GM21786 (cell line): ENCODE measurements at regions not wholly inside any gene's neighbourhood (a gene's known extent, or its start where the extent isn't known, plus 50 kb on each side); places are given as distances from the start of the nearest gene placed in this dataset.
A peak's percentile ranks its signal among the peaks of the same experiment; 100 is the strongest.

Experiments used
- ATAC-seq: cut with Tn5 transposase; IDR thresholded peaks from one replicate; pipeline ENCODE4 v1.9.1; 2021; ENCODE audit not compliant: unreplicated experiment

DNA sequence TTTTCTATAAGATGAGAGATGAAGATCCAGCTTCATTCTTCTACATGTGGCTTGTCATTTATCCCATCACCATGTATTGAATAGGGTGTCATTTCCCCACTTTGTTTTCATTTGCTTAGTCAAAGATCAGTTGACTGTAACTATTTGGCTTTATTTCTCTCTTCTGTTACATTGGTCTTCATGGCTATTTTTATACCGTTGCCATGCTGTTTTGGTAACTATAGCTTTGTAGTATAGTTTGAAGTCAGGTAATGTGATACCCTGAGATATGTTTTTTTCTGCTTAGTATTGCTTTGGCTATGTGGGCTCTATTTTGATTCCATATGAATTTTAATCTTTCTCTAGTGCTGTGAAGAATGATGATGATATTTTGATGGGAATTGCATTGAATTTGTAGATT, 514.3 kb downstream of the GBA3 start:
- no peak for ATAC-seq

DNA sequence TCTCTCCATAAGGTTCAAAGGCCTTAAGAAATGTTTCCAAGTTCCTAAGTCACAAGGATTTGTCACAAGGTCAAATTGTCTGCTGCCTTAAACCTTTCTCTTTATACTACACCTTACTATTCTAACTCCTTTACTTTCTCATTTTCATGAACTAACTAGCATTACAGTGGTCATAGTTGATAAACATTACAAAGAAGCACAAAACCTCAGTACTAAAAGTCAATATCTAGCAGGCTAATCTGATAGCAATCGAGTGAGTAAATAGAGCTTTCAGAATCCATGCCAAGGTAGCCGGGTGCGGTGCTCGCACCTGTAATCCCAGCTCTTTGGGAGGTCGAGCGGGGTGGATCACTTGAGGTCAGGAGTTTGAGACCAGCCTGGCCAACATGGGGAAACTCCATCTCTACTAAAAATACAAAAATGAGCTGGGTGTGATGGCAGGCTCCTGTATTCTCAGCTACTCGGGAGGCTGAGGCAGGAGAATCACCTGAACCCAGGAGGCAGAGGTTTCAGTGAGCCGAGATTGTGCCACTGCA, 510.0 kb downstream of the GBA3 start:
- ATAC-seq, result no peak

DNA sequence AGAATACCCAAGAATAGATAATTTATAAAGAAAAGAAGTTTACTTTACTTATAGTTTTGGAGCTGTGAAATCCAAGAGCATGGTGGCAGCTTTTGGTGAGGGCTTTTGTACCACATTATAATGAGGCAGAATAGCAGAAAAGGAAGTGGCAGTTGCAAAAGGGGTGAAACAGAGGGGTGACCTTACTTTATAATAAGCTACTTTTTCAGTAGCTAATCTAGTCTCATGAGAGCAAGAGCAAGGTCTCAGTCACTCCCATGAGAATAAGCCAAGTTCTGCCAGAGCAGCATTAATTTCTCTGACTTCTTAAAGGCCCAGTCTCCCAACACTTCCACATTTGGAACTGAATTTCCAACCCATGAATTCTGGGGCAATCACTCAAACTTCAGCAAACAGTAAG, 502.0 kb downstream of the GBA3 start:
- no peak for ATAC-seq

DNA sequence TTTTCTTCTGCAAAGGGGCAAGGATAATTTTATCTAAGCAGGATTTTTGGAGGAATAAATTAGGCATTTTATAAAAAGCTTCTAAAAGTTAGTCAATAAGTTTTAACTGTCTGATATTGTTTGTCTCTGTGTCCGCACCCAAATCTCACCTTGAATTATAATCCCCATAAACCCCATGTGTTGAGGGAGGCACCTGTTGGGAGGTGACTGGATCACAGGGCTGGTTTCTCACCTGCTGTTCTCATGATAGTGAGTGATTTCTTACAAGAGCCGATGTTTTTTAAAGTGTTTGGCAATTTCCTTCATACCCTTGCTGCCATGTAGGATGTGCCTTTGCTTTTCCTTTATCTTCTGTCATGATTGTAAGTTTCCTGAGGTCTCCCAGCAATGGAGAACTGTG, 481.4 kb downstream of the GBA3 start:
- ATAC-seq, result no peak

DNA sequence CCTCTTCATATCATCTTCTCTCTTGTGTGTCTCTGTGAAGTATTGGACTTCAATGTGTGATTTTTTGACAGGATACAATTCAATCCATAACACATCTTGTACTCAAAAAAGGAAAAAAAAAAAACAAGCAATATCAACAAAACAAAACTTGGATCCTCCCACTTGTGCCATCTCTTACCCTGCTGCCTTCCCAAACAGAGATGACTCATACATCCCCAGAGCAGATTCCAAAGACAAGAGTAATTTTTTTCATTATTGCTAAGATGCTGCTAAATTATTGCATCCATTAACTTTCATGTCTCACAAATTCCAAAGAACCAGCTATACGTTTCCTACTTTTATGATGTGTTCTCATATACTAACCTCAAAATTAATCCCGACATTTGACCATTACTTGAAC, 479.2 kb downstream of the GBA3 start:
- no peak for ATAC-seq

DNA sequence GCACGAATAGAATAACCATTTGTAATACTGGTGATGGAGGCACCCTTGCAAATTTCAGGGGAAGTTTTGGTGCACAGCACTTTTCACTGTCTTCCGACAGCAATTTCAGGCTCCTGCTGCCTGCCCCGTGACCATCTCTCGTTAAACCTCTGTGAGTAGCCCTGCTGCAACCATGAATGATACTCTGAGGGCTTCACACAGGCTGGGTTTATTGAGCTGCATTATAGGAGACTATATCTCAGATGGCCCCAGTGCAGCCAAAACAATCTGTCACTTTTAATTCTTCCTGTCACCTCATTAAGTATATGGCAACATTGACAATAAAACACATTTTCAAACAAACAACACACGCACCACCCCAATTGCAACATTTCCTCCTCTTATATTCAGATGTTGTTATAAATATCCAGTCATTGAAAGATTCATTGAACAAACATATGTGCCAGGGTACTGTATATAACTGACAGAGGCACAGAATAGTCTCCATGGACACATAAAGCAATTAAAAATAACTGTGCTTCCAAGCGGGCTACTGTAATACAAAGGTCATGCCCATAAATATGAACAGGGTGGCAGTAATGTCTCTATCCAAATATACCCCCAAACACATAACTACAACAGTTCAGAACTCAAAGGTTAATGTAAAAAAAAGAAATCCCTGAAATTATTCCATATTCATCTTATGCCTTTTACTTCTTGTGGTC, 477.0 kb downstream of the GBA3 start:
- ATAC-seq, result no peak

DNA sequence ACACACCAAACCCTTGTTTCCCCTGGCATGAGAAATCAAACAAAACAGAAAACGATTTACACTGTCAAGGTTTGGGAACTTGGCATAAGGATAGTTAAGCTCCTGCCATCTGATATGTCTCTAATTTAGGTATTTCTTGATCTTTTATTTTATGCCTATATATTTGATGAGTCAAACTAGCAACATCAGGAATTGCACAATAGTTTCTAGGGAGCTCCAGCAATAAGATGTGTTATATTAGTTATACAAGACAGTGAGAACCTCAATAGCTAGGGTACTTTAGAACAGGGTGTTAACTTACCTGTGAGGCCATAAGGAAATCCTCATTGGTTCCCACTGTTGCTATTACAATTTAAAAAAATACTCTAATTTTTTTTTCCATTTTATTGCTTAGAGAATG, 474.2 kb downstream of the GBA3 start:
- no peak for ATAC-seq

DNA sequence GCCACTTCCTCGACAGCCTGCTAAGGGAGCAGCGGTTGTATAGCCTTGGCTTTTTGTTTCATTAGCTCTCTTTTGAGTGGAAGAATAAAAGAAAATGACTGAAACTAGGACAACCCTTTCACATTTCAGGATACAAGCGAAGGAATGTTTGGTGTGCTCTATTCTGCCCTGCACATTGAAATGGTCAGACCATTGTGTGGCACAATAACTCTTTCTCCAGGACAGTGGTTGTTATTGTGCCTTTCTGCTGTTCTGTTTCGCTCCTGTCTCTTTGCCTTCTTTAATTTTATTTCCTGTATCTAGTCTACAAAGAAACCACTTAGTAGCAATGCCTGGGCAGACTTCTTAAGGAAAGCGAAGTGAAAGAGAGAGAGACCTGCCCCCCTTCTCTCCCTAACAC, 473.7 kb downstream of the GBA3 start:
- ATAC-seq, result no peak

DNA sequence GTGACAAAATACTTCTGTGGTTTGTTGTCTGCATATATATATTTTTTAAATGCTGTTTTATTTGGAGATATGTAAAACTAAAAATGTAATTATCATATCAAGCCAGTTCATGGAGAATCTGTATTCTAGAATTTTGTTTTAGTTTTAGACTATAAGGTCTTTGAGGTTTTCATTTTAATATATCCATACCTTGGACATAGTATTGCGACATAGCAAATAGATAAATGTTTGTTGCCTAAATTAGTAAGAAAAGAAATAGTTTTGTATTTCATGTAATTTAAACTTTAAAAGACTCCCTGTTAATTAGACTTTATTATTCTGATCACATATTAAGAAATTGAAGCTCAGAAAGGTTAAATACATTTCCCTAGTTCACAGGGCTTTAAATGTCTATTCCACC, 472.9 kb downstream of the GBA3 start:
- no peak for ATAC-seq

DNA sequence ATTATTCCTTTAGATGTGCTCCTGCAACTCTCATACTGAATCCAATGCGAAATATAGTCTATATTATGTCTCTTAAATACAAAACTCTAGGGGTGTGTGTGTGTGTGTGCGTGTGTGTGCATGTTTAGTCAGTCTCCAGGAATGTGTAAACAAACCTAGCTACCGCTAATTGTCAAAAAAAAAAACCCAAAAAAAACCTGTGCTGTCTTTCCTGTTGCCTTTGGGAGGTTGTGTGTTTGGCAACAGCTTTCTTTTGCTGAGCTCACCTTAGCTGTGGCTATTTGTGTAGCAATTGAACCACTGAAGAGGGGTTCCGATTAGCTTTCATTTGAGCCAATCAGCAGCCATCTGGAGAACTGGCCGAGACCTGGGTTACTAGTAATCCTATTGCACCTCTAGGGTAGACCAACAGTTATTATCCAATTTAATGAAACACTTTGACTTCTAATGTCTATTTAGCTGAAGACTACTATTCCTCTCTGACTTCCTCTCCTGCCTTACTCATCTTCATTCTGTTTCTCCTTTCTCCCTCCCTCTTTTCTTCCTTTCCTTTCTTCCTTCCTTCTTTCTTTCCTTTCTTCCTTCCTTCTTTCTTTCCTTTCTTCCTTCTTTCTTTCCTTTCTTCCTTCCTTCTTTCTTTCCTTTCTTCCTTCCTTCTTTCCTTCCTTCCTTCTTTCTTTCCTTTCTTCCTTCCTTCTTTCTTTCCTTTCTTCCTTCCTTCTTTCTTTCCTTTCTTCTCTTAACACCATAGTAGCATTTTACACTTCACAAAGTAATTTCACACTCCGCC, 471.1 kb downstream of the GBA3 start:
- ATAC-seq, result no peak

DNA sequence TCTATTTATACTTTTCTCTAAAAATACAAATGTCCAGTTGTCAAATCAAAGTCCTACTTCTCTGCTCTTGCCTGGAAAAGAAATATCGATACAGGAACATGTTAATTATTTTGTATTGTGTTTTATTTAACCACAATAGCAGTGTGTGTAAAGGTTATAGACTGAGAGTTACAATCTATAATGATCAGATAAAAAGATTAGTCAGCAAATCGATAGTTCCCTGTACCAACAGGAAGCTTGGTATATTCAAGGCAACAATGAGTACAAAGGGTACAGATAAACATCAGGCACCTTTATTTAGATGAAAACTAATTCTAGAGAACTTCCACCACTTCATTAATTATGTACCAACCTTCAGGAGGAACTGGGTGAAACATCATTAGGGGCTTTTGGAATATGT, 469.5 kb downstream of the GBA3 start:
- ATAC-seq, result no peak

DNA sequence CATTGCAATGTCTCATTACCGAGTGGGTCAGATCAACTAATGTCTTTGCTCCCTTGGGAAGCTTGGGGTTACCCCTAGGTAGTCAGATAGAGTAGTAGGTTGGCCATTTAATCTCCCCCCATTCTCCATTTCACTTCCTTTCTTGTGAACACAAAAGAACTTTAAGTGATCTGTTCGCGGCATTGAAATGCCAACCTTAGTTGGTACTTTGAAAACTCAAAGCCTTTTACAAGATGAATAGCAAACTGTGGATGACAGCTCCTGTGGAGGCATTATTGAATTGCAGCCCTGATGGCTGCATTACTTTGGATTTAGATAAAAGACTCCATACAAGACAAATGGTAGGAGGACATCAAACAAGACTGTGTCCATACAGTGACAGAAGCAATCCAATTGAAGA, 469.1 kb downstream of the GBA3 start:
- no peak for ATAC-seq

DNA sequence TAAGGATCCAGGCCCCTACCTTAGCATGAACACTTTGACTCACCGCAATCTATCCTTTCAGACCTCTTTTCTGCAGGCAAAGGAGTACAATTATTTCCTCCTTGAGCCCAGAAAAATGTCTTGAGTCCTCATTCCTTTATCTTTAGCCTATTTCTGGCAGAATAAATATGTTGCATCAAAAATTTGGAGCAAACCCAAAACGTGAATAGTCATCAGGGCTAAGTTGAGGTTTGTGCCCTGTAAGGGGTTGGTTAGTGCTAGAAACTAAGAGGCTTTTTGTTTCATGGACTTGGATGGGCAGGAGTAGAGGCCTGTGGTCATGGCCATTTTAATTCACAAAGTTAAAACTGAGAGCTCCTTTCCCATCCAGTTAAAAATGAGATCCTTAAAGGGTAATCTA, 460.3 kb downstream of the GBA3 start:
- ATAC-seq, result no peak

DNA sequence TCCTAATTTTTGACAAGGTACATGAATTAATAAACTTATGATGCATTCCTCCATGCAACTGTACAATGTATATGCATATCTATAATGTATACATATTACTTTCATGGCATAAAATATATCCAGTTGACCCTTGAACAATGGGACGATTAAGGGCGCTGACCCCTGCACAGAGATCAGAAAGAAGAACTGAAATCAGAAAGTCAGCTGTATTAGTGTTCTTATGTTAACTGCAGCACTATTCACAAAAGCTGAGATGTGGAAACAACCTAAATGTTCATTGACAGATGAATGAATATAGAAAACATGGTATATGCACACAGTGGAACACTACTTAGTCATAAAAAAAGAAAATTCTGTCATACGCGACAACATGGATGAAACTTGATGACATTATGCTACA, 457.1 kb downstream of the GBA3 start:
- no peak for ATAC-seq

DNA sequence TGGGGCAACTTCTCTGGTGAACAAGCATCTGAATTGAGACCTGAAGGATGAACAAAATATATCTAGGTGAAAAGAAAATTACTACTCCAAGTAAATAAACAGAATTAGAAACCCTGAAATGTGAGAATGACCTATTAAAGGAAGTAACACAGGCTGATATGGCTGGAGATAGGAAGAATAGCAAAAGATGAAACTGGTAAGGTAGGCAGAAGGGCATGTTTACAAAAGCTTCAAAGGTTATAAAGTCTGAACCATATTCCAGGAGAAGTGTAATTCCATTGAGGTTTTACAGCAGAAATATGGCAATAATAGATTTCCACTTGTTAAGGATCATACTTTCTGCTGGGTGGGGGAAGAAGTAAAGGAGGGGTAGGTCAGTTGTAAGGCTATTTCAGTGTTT, 452.0 kb downstream of the GBA3 start:
- ATAC-seq, result no peak

DNA sequence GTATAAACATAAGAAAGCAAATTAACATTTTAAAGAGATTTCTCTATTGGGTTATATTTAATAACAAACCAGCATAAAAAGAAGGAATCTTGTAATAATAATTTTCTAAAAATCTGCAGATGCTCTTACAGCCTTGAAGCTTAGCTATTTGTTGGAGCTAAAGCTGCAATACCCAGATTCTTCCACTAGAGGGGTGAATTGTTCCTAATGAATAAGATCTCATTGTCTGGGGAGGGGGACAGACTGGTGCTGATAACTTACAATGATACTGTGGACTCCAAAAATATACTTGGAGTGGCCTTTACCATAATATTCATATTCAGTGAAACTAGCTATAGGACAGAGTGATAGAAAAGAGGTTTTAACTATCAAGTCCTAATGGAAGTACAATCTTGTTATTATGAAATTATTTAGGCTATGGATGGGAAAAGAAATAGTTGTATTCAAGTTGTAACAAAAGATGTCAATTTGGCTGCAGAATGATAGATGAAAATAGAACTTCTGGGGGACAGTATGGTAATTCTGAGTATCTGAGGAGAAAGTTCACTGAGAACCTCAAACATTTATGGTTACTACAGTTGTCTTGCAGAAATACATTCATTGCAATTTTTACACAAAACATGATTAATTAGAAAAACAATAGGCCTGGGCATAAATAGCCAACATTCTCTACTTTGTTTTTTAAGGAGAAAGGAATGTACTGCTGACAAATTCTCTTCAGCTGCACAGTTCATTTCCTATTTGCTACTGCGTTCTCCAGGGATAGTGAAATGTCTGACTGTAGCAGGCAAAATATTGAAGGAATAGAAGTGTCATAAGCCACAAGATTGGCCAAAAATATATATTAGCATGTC, 443.3 kb downstream of the GBA3 start:
- ATAC-seq, result peak; percentile 56

DNA sequence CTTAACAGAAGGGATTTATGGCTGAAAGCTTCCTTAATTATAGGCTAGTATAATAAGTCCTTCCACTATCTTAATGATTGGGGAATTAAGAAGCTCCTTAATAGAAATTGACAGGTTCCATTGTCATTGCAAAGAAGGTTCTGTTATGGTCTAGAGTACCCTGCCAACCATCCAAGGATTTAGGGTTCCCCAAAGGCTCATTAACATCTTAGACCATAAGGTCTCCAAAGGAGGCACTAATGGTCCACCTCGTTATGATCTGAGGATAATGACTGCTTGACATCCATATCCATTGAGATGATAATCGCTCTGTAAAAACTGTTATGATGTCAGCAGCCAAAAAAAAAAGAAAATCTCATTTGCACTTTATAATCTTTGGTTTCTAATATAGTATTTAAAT, 441.6 kb downstream of the GBA3 start:
- no peak for ATAC-seq

DNA sequence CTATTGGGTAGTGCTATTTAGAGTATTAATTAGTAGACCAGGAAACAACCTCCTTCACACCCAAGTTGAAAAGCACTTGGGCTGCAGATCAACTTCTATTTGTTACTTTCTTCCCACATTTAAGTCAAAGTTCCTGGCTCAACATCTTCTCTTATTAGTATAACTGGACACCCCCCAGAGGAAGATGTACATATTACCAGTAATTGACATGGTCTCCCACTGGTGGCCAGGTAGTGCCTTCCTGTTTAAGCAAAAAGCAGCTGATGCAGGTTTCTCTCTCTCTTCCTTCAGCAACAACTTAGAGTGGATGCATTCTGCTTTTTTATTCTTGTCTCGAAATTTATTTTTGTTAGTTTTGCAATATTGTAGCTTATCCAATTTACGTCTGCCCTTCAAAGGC, 438.1 kb downstream of the GBA3 start:
- no peak for ATAC-seq

DNA sequence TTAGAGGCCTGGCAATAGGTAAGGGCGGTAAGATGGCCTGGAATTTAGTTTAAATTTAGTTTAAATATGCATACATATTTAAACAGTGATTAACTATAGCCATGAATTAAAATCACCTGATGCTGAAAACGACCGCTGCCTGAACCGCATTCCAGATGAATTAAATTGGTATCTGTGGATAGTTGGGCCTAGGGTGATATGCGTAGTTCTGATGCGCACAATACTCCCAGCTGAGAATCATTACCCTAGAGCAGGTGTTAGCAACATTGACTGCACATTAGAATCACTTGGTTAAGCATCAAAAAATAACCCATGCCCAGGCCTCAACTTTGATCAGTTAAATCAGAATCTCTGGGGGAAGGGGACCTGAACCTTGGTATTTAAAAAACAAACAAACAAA, 432.4 kb downstream of the GBA3 start:
- ATAC-seq, result no peak

DNA sequence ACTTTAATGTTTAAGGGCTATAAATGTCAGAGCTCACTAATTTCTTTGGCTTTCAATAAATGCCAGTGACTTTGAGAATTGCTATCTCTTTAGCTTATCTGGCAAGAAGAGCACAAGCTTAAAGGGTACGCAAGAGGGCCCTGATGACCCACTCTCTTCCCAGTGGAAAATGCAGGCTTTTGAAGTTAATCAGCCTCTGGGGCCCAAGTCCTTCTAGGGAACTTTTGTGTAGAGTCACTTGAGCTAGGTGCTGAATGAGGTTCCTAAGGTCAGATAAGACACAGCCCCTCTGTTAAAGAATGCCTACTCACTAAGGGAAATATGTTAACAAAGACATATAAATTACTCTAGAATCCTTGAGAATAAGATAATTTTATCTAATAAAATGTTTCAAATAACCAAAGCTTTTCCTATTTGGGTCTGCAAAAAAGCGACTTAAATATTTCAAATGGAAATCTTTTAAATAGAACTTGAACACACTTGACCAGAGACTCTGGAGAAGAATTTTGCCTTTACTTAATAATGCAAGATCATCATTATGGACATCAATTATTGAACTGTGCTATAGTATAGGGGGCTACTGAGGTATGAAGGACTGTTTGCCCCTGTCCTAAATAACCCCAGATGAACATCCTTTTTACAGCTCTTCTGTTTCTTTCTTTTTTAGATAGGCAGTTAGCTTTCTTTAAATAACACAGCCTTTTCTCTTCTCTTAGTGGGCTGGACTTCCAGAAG, 430.1 kb downstream of the GBA3 start:
- no peak for ATAC-seq

DNA sequence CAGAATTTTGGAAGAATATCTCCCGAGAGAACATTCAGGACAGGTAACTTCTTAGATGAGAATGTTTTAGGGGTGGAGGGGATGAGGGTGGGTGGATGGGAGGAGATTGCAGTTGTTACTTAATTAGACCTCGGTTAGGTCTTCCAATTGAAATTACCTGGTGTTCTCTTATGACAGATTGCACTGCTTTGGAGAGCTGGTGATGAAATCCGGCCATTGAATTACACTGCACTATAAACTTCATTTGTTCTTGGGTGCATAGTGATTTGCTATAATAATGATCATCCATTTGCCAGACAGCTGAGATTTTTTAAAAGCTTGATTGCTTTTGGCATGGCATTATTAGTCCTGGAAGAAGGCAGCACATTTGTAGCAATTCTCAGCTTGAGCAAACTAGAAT, 427.6 kb downstream of the GBA3 start:
- ATAC-seq, result no peak
